HG02642 (cell line): ENCODE measurements at regions not wholly inside any gene's neighbourhood (a gene's known extent, or its start where the extent isn't known, plus 50 kb on each side); places are given as distances from the start of the nearest gene placed in this dataset.

Source experiments
- ATAC-seq: cut with Tn5 transposase; IDR thresholded peaks from one replicate; pipeline ENCODE4 v1.9.1; 2021; ENCODE audit warnings: mild to moderate bottlenecking; ENCODE audit not compliant: unreplicated experiment, poor library complexity

DNA sequence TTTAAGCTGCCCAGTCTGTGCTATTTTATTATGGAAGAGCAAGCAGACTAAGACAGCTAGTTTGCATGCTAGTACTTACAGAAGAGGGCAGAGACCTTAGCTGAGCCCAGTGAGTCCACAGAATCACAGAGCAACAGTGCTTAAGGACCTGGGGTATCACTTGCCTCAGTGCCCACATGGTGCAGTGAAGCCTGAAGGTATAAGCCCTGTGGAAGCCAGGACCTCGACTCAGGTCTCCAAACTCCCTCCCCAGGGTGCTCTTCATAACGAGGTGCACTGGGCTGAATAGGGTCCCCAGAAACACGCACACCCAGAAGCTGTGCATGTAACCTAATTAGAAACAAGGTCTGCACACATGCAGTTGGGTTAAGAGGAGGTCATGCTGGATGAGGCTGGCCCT lies 718.1 kb downstream of the GALR1 start:
- ATAC-seq, result no peak

GRCh38 chr18:77969972-77970371 lies 720.3 kb downstream of the GALR1 start:
- no peak for ATAC-seq

GRCh38 chr18:77970814-77971213 lies 721.2 kb downstream of the GALR1 start:
- no peak for ATAC-seq

DNA sequence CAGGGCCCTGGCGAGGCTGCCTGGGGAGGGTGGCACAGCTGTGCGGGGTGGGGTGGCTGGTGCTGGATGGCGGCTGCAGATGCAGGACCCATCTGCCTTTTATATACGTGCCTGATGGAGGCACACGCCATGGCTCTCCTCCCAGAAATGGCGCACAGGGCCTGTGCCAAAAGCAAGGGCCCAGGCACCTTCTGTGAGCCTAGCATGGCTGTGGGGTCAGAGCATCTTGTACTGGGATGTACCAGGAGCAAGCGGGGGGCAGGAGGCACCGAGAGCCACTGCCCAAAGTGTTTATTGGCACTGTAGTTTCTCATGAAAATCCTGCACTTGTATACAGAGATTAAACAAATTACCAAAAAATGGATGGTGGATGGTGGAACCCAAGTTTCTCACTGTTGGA lies 724.1 kb downstream of the GALR1 start:
- no peak for ATAC-seq

DNA sequence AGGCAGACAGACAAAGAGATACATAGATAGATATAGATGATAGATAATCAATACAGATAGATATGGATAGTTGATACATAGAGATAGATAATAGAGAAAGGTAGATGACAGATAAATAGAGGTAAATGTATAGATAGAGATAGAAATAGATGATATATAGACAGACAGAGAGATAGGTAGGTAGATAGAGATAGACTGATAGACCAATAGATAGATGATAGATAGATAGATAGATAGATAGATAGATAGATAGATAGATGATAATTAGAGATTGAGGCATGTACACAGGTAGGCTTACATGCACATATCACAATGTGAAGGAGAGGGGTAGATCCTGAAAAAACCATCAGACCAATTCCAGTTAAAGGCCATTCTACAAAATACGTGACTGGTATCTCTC lies 724.7 kb downstream of the GALR1 start:
- no peak for ATAC-seq

DNA sequence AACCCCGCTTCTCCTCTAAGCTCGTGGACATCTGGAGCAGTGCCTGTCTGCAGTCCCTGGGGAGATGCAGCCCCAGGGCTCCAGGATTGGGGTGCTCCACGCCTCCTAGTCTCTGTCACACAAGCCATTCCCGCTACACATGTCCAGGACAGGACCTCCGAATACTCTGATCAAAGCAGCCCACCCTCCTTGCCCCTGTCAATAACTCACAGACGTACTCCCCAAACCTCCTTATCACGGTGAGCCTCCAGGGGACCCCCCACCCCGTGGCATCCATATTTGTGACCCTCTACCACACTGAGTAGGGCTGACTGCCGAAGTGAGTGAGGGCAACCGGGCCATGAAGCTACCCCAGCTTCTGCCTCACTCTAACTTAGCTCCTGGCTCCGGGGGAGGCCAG lies 727.7 kb downstream of the GALR1 start:
- ATAC-seq, result no peak

DNA sequence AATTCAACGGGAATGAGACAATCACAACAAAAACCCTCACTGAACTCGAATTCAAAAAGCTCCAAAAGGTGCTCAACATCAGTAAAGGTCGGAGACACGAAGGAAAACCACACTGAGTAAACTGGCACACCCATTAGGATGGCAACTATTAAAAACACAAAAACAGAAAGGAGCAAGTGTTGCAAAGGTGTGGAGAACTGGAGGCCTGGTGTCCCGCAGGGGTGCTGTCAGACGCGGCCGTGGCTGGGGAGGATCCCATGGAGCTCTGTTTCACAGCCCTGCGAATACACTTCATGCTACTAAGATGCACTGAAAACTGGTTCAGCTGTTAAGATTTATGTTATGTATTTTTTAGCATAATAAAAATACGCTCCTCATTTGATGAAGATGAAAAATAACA lies 730.6 kb downstream of the GALR1 start:
- no peak for ATAC-seq

DNA sequence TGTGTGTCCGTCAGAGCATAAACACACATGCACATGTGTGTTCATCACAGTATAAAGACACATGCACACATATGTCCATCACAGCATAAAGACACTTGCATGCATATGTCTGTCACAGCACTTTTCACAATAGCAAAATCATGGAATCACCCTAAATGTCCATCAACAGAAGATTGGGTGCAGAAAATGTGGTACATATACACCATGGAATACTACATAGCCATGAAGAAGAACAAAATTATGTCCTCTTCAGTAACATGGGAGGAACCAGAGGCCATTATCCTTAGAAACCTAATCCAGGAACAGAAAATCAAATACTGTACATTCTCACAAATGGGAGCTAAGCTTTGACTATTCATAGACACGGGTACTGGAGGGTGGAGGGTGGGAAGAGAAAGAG lies 732.2 kb downstream of the GALR1 start:
- ATAC-seq, result no peak

DNA sequence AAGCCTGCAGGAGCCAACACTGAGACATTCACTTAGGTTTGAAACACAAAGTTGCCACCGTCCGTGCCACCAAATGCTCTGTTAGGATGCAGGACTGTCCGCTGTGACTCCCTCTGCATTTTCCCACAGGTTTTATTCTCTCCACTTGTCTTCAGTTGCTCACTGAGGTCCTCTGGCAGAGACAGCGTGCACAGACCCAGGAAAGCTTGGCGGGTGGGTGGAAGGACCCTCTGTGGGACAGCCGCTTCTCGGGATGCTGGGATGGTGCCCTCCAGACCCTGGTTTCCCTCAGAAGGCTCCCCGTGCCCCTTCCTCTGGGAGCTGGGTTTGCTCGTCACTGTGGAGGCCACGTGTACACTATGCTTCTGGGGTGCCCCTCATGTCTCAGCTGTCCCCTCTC lies 733.6 kb downstream of the GALR1 start:
- ATAC-seq, result no peak

- ATAC-seq, result no peak
Observed at GRCh38 chr18:77984178-77984577, 734.5 kb downstream of the GALR1 start.

GRCh38 chr18:77984833-77985232 lies 735.2 kb downstream of the GALR1 start:
- ATAC-seq, result no peak

GRCh38 chr18:77985526-77986281 lies 736.1 kb downstream of the GALR1 start:
- no peak for ATAC-seq

DNA sequence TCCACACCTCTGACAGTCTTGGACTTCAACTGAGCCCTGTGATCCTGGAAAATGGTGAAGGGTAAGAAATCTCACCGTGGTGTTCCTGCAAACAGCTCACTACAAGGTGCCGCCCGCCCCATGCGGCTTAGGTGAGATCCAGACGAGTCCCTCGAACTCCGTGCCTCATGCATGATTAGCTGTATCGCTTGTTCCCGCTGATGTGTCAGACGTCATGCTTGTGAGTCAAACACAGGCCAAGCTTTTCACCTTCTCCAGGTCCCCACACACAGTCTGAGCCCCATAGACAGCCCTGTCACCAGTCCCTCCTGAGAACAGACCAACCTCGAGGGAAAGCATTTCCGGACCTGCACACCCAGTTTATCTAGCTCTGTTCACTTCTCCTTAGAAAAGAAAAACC lies 740.5 kb downstream of the GALR1 start:
- ATAC-seq, result no peak

GRCh38 chr18:77990901-77991300 lies 741.3 kb downstream of the GALR1 start:
- ATAC-seq, result no peak

DNA sequence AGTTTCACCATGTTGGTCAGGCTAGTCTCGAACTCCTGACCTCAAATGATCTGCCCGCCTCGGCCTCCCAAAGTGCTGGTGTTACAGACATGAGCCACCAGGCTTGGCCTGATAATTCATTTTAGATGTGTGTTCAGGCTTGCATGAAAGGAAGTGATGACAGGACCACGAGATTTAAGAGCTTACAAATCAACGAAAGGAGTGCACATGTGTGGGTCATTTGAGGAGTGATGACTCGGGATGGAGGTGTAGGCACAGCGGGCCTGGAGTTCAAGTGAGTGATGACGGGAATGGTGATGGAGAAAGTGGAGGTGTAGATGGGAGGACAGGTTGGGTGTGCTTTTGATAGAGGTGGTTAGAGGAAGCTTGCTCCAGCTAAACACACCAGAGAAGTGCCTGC lies 742.4 kb downstream of the GALR1 start:
- ATAC-seq, result no peak

DNA sequence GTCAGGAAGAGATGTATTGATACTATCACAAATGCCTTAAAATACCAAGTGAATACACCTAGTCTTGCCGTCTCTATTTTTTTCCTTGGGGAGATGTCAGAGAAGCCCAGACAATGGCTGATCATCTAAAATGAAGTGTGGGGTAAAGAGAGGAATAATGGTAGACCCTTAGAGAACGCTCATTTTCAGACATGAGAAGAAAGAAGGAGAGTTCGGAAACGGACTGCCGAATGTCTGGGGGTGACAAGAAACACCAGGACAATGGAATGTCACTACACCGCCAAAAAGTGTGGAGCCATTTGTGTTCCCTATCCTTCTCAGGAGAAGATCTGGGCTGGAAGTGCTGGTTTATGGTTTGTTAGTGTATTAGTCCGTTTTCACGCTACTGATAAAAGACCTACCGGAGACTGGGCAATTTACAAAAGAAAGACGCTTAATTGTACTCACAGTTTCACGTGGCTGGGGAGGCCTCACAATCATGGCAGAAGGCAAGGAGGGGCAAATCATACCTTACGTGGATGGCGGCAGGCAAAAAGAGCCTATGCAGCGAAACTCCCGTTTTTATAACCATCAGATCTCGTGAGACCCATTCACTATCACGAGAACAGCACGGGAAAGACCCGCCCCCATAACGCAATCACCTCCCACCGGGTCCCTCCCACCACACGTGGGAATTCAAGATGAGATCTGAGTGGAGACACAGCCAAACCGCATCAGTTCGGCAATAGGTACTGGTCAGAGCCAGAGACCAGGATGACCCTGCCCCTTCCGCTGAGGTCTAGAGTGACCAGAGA lies 743.7 kb downstream of the GALR1 start:
- no peak for ATAC-seq

DNA sequence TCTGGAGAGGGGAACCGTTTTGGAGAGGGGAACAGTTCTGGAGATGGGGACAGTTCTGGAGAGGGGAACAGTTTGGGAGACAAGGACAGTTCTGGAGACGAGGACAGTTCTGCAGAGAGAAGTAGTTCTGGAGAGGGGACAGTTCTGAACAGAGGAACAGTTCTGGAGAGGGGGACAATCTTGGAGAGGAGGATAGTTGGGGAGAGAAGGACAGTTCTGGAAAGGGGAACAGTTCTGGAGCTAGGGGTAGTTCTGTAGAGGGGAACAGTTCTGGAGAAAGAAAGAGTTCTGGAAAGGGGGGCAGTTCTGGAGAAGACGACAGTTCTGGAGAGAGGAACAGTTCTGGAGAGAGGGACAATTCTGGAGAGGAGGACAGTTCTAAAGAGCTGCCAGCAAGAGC lies 745.9 kb downstream of the GALR1 start:
- no peak for ATAC-seq

DNA sequence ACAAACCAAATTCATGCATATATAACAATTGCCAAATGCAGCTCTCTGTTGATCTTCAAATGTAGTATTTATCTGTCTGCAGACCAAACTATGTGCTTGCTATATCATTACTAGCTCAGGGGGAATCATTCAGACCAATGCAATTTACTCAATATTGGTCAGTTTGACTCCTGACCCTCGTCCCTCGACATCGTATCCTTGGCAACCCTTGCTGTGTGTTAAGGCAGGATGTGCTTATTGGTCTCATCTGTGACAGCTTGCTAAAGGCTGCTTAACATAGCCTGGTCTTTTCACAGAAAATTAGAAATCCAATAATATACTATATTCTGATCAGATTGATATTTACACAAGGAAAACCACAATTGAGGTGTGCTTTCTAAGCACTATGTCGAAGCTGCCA lies 747.1 kb downstream of the GALR1 start:
- no peak for ATAC-seq

- ATAC-seq, result no peak
Observed at GRCh38 chr18:78001811-78002210, 752.2 kb downstream of the GALR1 start.

GRCh38 chr18:78006006-78006773 lies 756.5 kb downstream of the GALR1 start:
- ATAC-seq, result no peak

DNA sequence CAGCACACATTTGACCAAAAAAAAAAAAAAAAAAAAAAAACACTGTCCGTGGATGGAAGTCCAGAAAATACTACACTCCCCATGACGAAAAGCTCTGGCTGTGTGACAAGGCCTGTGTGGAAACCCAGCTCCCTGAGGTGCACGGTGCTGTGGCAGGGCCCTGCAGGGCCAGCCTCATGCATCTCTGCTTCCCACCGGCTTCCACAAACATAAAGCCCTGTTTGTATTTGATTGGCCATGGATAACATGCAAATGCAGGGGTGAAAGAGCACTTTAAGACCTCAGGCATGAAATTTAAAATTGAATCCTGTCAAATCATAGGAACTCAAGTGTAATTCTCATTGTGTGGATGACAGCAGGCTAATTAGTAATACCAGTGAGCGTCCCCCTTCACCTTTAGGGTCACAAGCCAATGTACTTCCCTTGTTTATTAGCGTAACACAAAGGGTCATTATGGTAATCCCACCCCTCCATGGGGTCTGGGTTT lies 757.2 kb downstream of the GALR1 start:
- ATAC-seq, result no peak
